GM18505 (cell line): ENCODE measurements at regions not wholly inside any gene's neighbourhood (a gene's known extent, or its start where the extent isn't known, plus 50 kb on each side); places are given as distances from the start of the nearest gene placed in this dataset.
"Not testable (repeated sequence)": the region's sequence is repeated elsewhere in the genome, so short reads cannot be mapped to it uniquely, and the experiment has no call there.

Experiments
- ATAC-seq: cut with Tn5 transposase; IDR thresholded peaks from one replicate; pipeline ENCODE4 v1.9.1; 2021; ENCODE audit not compliant: unreplicated experiment
- POLR2A ChIP-seq: IDR thresholded peaks from 4 replicates; pipeline ENCODE4 v1.6.1; 2011; ENCODE audit warnings: borderline replicate concordance; ENCODE audit not compliant: insufficient read depth, insufficient read length; ENCODE audit errors: extremely low read depth

GRCh38 chr5:148733601-148734438, 79.5 kb upstream of the HTR4 start:
- no peak for ATAC-seq
- TF ChIP-seq POLR2A: no peak

DNA sequence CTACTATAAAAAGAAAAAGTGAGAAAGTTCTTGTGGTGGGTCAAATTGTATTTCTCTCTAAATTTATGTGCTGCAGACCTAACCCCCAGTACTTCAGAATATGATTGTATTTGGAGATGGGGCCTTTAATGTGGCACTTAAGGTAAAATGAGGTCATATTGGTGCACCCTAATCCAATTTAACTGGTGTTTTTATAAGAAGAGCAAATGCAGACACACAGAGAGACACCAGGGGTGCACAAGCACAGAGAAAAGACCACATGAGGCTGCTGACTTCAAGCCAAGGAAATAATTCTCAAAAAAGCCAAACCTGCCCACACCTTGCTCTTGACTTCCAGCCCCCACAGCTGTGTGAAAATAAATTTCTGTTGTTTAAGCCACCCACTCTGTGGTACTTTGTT, 80.2 kb upstream of the HTR4 start:
- TF ChIP-seq POLR2A: no peak
- ATAC-seq: no peak

GRCh38 chr5:148735301-148735835, 81.0 kb upstream of the HTR4 start:
- ATAC-seq: no peak
- TF ChIP-seq POLR2A: no peak

DNA sequence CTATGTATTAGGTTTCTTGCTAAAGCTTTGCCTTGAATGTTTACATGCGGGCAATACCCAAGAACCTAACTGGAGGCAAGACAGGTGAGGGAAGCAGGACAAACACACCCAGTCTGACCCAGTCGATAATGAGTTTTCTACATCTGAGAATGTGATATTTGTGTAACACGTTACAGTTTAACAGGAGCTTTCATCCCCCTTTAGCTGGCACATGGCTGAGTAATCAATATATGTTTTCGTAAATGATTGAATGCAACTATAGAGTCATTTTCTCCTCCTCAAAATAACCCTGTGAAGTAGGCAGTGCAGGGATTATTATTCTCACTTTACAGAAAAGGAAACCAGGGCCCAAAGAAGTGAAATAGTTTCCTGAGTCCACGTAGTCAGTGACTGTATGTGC, 84.7 kb upstream of the HTR4 start:
- ATAC-seq: no peak
- TF ChIP-seq POLR2A: no peak

DNA sequence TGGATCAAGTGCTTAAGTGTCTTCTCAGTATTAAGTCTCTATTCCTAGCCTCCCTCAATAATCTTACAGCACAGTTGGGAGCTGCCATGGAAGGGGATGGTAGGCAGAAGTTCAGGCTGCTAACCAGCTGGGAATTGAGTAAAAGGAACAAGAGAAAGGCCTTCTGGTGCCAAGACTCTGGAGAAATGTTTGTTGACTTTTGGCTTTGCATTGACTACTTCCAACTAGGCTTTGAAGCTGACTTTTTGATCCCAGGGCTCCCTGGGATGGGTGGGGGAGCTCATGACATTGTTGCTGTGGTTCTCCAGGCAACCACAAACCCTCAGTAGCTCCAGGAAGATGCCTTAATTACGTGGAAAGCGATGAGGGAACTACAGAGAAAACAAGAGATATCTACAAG, 85.2 kb upstream of the HTR4 start:
- TF ChIP-seq POLR2A: no peak
- ATAC-seq: no peak

- TF ChIP-seq POLR2A: no peak
- ATAC-seq: no peak
Measured at GRCh38 chr5:148740079-148740858, 85.9 kb upstream of the HTR4 start.

DNA sequence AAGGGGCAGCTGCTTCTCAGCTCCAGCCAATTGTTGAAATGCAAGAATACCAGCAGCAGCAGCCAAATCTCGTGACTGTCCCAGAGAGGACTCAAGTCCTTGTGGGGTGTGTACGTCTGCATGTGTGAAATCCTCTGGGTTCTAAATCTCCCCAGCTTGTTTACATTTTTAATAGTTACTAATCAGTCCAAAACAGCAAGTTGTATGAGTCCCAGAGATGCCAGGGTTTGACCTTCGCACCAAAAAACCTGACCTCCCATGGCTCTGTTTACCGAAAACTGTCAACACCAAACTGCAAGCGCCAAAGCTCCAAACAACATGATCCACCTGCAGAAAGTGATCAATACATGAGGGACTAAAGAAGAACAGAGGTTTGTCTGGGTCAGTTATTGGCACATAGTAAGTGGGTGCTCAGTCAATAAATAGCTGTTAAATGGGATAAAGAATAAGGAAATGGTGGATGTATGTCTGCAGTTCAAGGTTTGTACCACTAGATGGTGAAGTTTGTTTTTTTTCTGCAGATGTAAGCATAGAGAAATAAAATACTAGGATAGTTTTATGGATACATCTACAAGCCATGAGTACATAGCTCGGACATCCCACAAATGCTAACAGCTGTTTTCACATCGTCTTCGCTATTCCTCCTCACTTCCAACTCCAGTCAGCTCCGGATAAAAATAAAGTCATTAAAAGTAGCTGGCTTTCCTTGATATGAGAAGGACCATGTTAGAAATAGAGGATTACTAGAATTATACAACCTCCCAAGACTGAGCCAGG, 85.3 kb upstream of the ADRB2 start:
- ATAC-seq: peak; percentile 51
- TF ChIP-seq POLR2A: no peak

- ATAC-seq: not testable (repeated sequence)
Measured at GRCh38 chr5:148741766-148742165, 84.6 kb upstream of the ADRB2 start.

DNA sequence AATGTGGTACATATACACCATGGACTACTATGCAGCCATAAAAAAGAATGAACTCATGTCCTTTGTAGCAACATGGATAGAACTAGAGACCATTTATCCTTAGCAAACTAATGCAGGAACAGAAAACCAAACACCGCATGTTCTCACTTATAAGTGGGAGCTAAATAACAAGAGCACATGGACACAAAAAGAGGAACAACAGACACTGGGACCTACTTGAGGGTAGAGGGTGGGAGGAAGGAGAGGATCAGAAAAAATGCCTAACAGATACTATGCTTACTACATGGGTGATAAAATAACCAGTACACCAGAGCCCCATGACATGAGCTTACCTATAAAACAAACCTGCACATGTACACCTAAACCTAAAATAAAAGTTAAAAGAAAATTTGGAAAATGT, 82.0 kb upstream of the ADRB2 start:
- ATAC-seq: not testable (repeated sequence)

DNA sequence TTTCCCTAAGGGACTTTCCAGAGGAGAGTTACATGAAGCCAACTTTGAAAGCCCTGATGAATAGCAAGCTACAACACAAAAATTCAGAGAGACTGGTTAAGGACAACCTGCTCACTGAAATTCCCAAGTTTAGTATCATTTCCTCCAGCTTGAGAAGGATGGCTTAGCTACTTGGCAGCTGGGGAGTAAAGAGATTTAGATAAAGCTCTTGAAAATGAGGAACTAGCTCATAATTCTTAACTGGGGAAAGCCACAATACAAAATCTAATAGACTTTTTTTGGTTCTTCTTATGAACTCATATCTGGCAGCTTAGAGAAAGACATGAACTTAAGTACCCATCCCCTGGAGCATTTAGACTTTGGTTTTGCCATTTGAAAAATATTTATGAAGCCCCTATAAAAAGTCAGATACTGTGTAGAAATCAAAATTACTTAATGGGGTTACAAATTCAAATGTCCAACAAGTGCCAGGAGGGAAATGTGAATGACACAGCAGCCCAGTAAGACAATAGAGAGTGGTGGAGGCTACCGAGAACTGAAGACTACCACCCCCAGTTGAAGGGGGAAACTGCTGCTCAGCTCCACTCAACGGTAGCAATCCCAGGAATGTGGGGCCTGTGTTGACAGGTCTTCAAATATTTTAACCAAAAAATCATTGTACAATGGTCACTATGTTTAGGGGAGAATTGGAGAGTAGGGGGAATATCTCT, 79.4 kb upstream of the ADRB2 start:
- ATAC-seq: peak; percentile 86
- TF ChIP-seq POLR2A: no peak

DNA sequence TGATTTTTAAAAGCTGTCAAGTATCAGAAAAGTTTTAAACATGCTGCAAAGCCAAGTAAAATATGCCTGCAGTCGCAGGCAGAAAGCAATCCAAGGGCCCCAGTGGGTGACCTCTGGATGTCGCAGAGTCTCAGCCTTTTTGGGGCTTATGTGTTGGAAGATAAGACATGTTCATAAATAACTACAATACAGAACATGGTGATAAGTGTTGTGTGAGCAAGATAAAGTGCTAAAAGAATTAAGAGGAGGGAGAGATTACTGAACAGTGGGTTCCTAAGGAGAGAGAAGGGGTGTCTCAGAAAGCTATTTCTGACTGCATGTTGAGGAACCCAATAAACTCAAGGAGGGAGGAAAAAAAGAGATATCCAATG, 78.9 kb upstream of the ADRB2 start:
- no peak for ATAC-seq
- no peak for TF ChIP-seq POLR2A

- TF ChIP-seq POLR2A: no peak
- ATAC-seq: no peak
Measured at GRCh38 chr5:148748702-148749392, 77.6 kb upstream of the ADRB2 start.
